Right atrium auricular region (tissue), 2 donors: ENCODE measurements at regions not wholly inside any gene's neighbourhood (a gene's known extent, or its start where the extent isn't known, plus 50 kb on each side); places are given as distances from the start of the nearest gene placed in this dataset.

Experiments
- DNase-seq: peaks from one replicate; pipeline ENCODE4 v3.0.0-alpha.2; 2019; ENCODE audit warnings: low spot score
- H3K27ac ChIP-seq, 2 donors: fragments of 200-600 bp; sonication (generic); 1 replicate in 1 of 2; 2 replicates in 1 of 2; pipeline ENCODE4 v1.5.1; 2016 to 2019
- H3K27me3 ChIP-seq, 2 donors: fragments of 200-600 bp; sonication (generic); one replicate each; pipeline versions ENCODE4 v1.5.1 to v1.6.0; 2017 to 2019
- H3K36me3 ChIP-seq: fragments of 200-600 bp; sonication (generic); one replicate; pipeline ENCODE4 v1.5.1; 2016
- H3K4me1 ChIP-seq, 2 donors: fragments of 200-600 bp; sonication (generic); one replicate each; pipeline versions ENCODE4 v1.5.1 to v1.6.0; 2017 to 2019
- H3K4me3 ChIP-seq, 2 donors: fragments of 200-600 bp; sonication (generic); 1 replicate in 1 of 2; 2 replicates in 1 of 2; pipeline ENCODE4 v1.5.1; 2017 to 2019; ENCODE audit warnings: mild to moderate bottlenecking in 1 of 2, moderate library complexity in 1 of 2
- H3K9me3 ChIP-seq, 2 donors: fragments of 200-600 bp; sonication (generic); one replicate each; pipeline ENCODE4 v1.5.1; 2019
- CTCF ChIP-seq, 2 donors: fragments of 200-600 bp; sonication (generic); IDR thresholded peaks; one replicate each; pipeline ENCODE4 v1.5.1; 2019; ENCODE audit warnings: antibody characterized with exemption in 2 of 2

- Histone ChIP-seq H3K36me3 (no peaks in the 10 kb centered on the region), H3K27ac (no peak overlapping the region), H3K9me3 (peaks cover 0 to 9% of the 10 kb centered on the region in 2 donors), H3K27me3 (no peaks in the 10 kb centered on the region), H3K4me1 (no peaks in the 10 kb centered on the region), H3K4me3 (no peak overlapping the region)
- no peak for TF ChIP-seq CTCF (IDR thresholded peaks at IDR 0.05)
- DNase-seq: no peak
Measured at GRCh38 chr16:55189682-55190636, 134.0 kb upstream of the IRX6 start.

DNA sequence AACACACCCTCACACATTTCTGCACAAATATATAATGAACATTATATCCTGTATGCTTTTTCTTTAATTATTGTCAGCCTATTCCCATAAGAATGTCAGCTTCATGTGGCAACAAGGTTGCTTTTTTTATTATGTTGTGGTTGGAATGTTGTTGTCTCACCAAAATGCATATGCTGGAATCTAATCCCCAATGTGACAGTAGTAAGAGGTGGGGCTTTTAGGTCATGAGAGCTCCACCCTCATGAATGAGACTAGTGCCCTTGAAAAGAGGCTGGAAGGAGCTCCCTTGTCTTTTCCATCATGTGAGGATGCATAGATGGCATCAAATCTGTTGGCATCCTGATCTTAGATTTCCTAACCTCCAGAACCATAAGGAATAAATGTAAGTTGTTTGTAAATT, 131.3 kb upstream of the IRX6 start:
- Histone ChIP-seq H3K36me3 (no peaks in the 10 kb centered on the region), H3K4me3 (no peak overlapping the region), H3K9me3 (peaks cover 0 to 9% of the 10 kb centered on the region in 2 donors), H3K4me1 (no peaks in the 10 kb centered on the region), H3K27ac (no peak overlapping the region), H3K27me3 (no peaks in the 10 kb centered on the region)
- no peak for TF ChIP-seq CTCF (IDR thresholded peaks at IDR 0.05)
- no peak for DNase-seq

DNA sequence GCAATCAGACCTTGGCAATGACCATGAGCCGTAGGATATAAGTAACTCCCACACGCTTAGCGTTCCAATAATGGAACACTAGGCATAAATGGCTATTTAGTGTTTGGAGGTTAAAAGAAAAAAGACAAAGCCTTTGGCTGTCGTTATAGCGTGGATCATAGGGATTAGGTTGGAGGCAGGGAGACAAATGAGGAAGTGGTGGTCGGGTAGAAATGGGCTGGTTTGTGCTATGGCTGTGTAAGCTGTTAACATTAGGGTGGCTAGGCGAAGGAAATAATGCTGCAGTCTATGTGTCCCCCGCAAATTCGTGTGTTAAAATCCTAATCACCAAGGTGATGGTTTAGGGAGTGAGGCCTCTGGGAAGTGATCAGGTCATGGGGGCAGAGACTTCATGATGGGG, 120.4 kb upstream of the IRX6 start:
- Histone ChIP-seq H3K4me1 (no peaks in the 10 kb centered on the region), H3K9me3 (no peaks in the 10 kb centered on the region), H3K36me3 (no peaks in the 10 kb centered on the region), H3K4me3 (no peak overlapping the region), H3K27ac (no peak overlapping the region), H3K27me3 (no peaks in the 10 kb centered on the region)
- TF ChIP-seq CTCF (IDR thresholded peaks at IDR 0.05): no peak
- no peak for DNase-seq

- no peak for TF ChIP-seq CTCF (IDR thresholded peaks at IDR 0.05)
- H3K27me3 ChIP-seq: no peaks in the 10 kb centered on the region
Measured at GRCh38 chr16:55204069-55204468, 119.9 kb upstream of the IRX6 start.

DNA sequence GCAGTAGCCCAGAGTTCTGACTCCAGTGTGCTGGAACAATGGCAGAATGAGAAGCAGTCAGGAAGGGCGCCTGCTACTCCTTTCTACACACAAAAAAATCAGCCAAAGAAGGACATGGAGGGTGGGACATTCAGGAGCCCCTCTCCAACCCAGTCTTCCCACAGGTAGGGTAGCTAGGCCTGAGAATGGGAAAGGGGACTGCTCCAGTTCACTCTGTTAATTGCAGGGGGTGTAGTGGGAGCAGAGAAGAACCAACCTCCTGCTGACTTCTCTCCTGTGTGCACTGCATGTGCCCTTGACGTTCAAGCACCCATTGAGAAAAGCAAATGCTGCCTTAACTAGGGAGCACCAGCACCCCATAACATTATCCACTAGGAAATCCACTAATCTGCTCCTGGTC, 119.1 kb upstream of the IRX6 start:
- Histone ChIP-seq H3K27me3 (no peaks in the 10 kb centered on the region), H3K27ac (no peak overlapping the region), H3K9me3 (no peaks in the 10 kb centered on the region), H3K4me1 (no peaks in the 10 kb centered on the region), H3K36me3 (no peaks in the 10 kb centered on the region), H3K4me3 (no peak overlapping the region)
- TF ChIP-seq CTCF (IDR thresholded peaks at IDR 0.05): no peak
- DNase-seq: no peak

More at GRCh38 chr16:55204069-55204468, 119.9 kb upstream of the IRX6 start:
- H3K9me3 ChIP-seq: no peaks in the 10 kb centered on the region
- no peak overlapping the region for H3K4me3 ChIP-seq
- H3K36me3 ChIP-seq: no peaks in the 10 kb centered on the region
- H3K27ac ChIP-seq: no peak overlapping the region
- no peaks in the 10 kb centered on the region for H3K4me1 ChIP-seq
- DNase-seq: no peak
